ENCODE measurements at regions not wholly inside any gene's neighbourhood (a gene's known extent, or its start where the extent isn't known, plus 50 kb on each side); places are given as distances from the start of the nearest gene placed in this dataset.
"Not testable (repeated sequence)": the region's sequence is repeated elsewhere in the genome, so short reads cannot be mapped to it uniquely, and the experiment has no call there.

- DNase-seq, result no peak
Observed at GRCh38 chr3:194025951-194026350, 110.0 kb upstream of the HES1 start.

GRCh38 chr3:194028434-194029004, 107.4 kb upstream of the HES1 start:
- no peak for DNase-seq

GRCh38 chr3:194029846-194030245, 106.1 kb upstream of the HES1 start:
- no peak for DNase-seq

GRCh38 chr3:194030372-194030771, 105.6 kb upstream of the HES1 start:
- peak; percentile 92 for DNase-seq

GRCh38 chr3:194031349-194031748, 104.6 kb upstream of the HES1 start:
- no peak for DNase-seq

GRCh38 chr3:194031867-194032635, 103.9 kb upstream of the HES1 start:
- no peak for DNase-seq

- DNase-seq, result no peak
Observed at GRCh38 chr3:194032828-194033435, 103.0 kb upstream of the HES1 start.

GRCh38 chr3:194034346-194035336, 101.3 kb upstream of the HES1 start:
- DNase-seq, result no peak

GRCh38 chr3:194035406-194036138, 100.4 kb upstream of the HES1 start:
- no peak for DNase-seq

- no peak for DNase-seq
Observed at GRCh38 chr3:194036842-194037241, 99.1 kb upstream of the HES1 start.

- not testable (repeated sequence) for DNase-seq
Observed at GRCh38 chr3:194038346-194038745, 97.6 kb upstream of the HES1 start.

- no peak for DNase-seq
Observed at GRCh38 chr3:194038960-194039359, 97.0 kb upstream of the HES1 start.

- DNase-seq, result no peak
Observed at GRCh38 chr3:194040516-194041273, 95.3 kb upstream of the HES1 start.

- DNase-seq, result peak; percentile 64
Observed at GRCh38 chr3:194042927-194043326, 93.0 kb upstream of the HES1 start.

GRCh38 chr3:194043516-194043915, 92.4 kb upstream of the HES1 start:
- DNase-seq, result no peak

- DNase-seq, result no peak
Observed at GRCh38 chr3:194045289-194045688, 90.7 kb upstream of the HES1 start.

GRCh38 chr3:194045919-194046318, 90.0 kb upstream of the HES1 start:
- DNase-seq, result no peak

GRCh38 chr3:194046531-194046930, 89.4 kb upstream of the HES1 start:
- DNase-seq, result no peak

GRCh38 chr3:194046995-194047645, 88.8 kb upstream of the HES1 start:
- DNase-seq, result peak; percentile 83

GRCh38 chr3:194049394-194049793, 86.6 kb upstream of the HES1 start:
- DNase-seq, result no peak

GRCh38 chr3:194050782-194051320, 85.1 kb upstream of the HES1 start:
- no peak for DNase-seq

Measured in NCI-H146 (cell line).